K562 (cell line): ENCODE measurements at regions not wholly inside any gene's neighbourhood (a gene's known extent, or its start where the extent isn't known, plus 50 kb on each side); places are given as distances from the start of the nearest gene placed in this dataset.

Experiments used
- CTCF ChIP-seq, 3 experiments: IDR thresholded peaks in 2 of 3; conservative IDR thresholded peaks in 1 of 3; 2 replicates each; pipeline ENCODE4 v1.5.1; 2011 to 2012; ENCODE audit warnings: low read length in 3 of 3, mild to moderate bottlenecking in 3 of 3, control low read depth in 2 of 3, improper control_type of control experiment in 1 of 3, inconsistent platforms in 1 of 3, low read depth in 1 of 3, mixed read lengths in 1 of 3, moderate library complexity in 1 of 3; ENCODE audit not compliant: insufficient read depth in 2 of 3
- EP300 ChIP-seq: IDR thresholded peaks from 2 replicates; pipeline ENCODE4 v1.6.1; 2012; ENCODE audit warnings: low read length, improper control_type of control experiment
- EZH2 ChIP-seq: IDR thresholded peaks from 2 replicates; pipeline ENCODE4 v1.6.1; 2012; ENCODE audit warnings: low read depth, mild to moderate bottlenecking, inconsistent platforms, low read length, borderline replicate concordance
- LEF1 ChIP-seq: fragments of 450-650 bp; IDR thresholded peaks from 2 replicates; pipeline ENCODE4 v1.6.1; 2016; ENCODE audit warnings: mild to moderate bottlenecking
- REST ChIP-seq, 2 experiments: fragments of 450-650 bp; formaldehyde crosslinking in 1 of 2; IDR thresholded peaks; 2 replicates each; pipeline versions ENCODE4 v1.4.0 to v1.6.1; 2014 to 2020; ENCODE audit warnings: mild to moderate bottlenecking in 2 of 2, borderline replicate concordance in 1 of 2, low read depth in 1 of 2
- ZBTB7A ChIP-seq: IDR thresholded peaks from 2 replicates; pipeline ENCODE4 v1.6.1; 2011; ENCODE audit warnings: low read depth, mild to moderate bottlenecking, low read length, moderate library complexity, borderline replicate concordance; ENCODE audit not compliant: control insufficient read depth
- ZNF274 ChIP-seq: IDR thresholded peaks from 2 replicates; pipeline ENCODE4 v1.6.1; 2011; ENCODE audit warnings: low read depth, mild to moderate bottlenecking, low read length, moderate library complexity, borderline replicate concordance
- TF ChIP-seq, protein P1 (sequence below): sonication (generic); formaldehyde crosslinking; IDR thresholded peaks from 2 replicates; pipeline ENCODE4 v1.9.0; 2022; ENCODE audit warnings: mild to moderate bottlenecking, missing genetic modification reagents

DNA sequence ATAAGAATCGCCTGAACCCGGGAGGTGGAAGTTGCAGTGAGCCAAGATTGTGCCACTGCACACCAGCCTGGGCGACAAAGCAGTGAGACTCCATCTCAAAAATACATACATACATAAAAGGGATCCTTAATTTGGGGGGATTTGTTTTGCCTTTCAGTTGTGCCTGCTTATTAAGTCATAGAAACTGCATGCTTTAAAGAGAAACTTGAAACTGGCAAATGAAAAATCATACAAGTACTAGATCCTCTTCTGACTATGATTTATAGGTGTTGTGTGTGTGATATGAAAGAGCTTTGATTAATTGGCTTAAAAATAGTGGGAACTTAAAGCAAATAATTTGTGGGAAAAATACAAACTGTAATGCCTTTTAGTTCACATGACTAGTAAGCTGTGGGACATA lies 963.7 kb downstream of the CNTNAP5 start:
- TF ChIP-seq CTCF (IDR thresholded peaks at IDR 0.05 in 2 of 3, conservative IDR thresholded peaks at IDR 0.05 in 1 of 3; ENCODE audit: insufficient read depth in 2 of 3, low read depth in 1 of 3, low read length in 3 of 3) (no peak), EZH2 (no peak), EP300 (no peak), ZNF274 (no peak), REST (IDR thresholded peaks at IDR 0.05; ENCODE audit: borderline replicate concordance) (no peak), REST (CRISPR knock-in tag; IDR thresholded peaks at IDR 0.05; ENCODE audit: low read depth) (no peak), LEF1 (no peak), ZBTB7A (no peak)
- TF ChIP-seq, protein P1, sequence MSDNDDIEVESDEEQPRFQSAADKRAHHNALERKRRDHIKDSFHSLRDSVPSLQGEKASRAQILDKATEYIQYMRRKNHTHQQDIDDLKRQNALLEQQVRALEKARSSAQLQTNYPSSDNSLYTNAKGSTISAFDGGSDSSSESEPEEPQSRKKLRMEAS (CRISPR knock-in tag), result no peak
